IPS-NIHi11 (cell line): ENCODE measurements at regions not wholly inside any gene's neighbourhood (a gene's known extent, or its start where the extent isn't known, plus 50 kb on each side); places are given as distances from the start of the nearest gene placed in this dataset.

Experiments used
- DNase-seq: peaks from one replicate; pipeline ENCODE4 v3.0.0; 2012; ENCODE audit warnings: mixed read lengths, low spot score

DNA sequence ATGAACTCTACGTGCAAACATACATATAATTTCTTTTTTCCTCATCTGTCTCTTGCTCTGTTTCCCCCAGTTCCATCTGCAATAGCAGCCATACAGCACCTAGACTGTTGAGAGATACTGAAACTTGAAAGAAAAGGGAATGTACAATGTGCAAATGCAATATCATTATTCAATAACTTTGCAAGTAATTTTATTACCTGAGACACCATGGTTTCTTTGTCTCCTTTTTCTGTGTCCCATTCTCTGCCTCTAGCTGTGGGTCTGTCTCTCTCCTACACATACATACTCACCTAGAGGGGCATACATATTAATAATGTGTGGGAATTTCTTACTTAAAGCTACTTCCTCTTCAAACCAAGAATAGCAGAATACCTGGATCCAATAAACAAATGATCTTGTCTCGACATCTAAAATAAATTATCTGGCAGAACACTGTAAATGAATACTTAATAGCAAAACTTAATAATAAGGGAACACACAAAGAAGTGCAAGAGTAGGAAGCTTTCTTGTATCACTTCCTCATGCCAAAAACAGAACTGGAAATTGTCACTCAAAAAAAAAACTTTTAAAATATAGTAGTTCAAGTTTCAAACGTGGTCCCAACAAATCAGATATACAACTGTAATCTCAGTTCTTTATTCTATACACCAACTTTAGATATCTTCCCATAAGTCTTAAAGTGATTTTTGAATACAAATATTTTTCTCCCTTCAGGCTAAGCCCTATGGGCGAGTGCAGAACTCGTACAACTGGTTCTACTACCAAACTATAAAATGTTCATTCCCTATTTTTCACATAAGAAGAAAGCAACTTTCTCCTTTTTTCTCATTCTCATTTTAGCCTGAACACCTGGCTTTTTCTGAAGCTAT lies 194.6 kb downstream of the NRIP1 start:
- DNase-seq = no peak

- DNase-seq = no peak
Measured at GRCh38 chr21:14866859-14867765, 197.7 kb downstream of the NRIP1 start.

DNA sequence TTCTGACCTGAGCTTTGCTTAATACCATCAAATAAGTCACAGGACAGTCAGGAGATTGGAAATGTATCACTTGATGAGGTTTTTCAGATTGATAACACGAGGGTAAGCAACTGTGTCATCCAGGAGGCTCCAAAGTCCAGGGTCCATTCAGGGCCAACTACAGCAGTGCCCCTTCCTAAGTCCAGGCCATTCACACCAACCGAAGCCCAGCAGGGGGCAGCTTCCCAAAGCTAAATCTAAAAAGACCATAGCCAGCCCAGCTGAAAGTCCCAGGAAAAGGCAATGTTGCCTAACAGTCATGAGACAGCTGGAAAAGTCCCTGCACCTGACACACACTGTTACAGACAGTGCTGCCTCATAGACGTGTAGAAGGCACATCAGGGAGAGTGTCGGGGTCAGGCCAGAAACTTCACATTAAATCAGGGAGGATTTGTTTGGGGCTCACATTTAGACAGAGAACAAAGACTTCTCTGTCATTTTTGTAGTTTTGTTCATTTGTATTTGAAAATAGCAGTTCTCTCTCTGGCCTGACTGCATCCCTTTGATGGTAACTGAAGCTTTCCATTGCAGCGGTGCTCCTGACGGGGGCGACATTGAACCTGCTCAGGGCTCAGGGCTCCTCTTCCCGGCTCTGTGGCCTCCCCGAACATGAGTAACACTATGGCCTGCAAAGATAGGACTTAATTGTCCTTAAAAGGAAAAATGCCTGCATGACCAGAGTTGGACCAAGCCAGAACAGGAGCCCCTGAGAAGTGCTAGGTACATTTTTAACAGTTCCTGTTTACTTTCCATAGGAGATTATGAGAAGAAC lies 200.4 kb downstream of the NRIP1 start:
- DNase-seq = peak; percentile 58

GRCh38 chr21:14863745-14864210 lies 201.0 kb downstream of the NRIP1 start:
- no peak for DNase-seq

GRCh38 chr21:14862794-14863720 lies 201.7 kb downstream of the NRIP1 start:
- no peak for DNase-seq

DNA sequence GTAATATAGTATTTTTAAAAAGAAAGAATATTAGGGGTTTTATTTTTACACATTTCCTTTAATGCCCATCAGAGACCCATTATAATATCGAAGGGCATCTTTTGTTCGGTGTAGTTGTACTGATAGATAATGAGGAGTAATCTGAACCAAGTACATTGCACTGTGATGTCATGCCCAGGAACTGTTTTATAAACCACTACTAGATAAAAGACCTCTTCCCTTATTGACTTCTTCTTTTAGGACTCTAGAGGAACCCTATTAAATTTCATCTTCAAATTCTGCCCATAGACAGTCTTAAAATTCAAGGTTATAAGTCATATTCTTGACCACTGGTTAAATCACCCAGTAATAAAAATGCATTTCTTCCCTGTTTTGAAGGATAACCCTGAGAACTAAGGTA lies 206.5 kb downstream of the NRIP1 start:
- DNase-seq = no peak

DNA sequence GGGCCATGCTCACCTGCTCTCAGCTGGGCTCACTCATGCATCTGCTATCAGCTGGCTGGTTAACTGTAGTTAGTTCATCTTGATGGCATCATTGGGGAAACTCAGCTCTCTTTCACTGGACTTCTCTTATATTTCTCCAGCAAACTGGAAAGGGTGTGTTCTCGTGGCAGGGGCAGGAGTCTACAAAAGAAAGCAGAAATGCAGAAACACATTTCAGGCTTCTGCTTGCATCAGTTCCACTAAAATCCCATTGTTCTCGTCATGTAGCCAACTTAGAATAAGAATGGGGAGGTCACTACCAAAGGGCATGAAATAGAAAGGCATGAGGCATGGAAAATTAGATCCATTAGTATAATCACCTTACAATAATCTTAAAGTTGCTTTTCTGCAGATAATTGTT lies 207.3 kb downstream of the NRIP1 start:
- DNase-seq = no peak

- no peak for DNase-seq
Measured at GRCh38 chr21:14850394-14850793, 214.4 kb downstream of the NRIP1 start.

DNA sequence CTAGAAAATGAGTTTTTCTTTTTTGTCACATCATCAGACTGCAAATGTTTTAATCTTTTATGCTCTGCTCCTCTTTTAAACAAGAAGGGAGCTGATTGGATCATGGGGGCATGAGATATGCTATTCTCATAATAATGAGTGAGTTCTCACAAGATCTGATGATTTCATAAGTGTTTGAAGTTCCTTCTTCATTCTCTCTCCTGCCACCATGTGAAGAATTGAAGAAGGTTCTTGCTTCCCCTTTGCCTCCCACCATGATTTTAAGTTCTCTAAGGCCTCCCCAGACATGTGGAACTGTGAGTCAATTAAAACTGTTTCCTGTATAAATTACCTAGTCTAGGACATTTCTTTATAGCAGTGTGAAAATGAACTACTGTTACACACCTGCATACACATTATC lies 218.2 kb downstream of the NRIP1 start:
- DNase-seq = no peak

- no peak for DNase-seq
Measured at GRCh38 chr21:14844001-14844400, 220.8 kb downstream of the NRIP1 start.

- no peak for DNase-seq
Measured at GRCh38 chr21:14842601-14843000, 222.2 kb downstream of the NRIP1 start.

- DNase-seq = no peak
Measured at GRCh38 chr21:14841511-14842472, 223.0 kb downstream of the NRIP1 start.

GRCh38 chr21:14838400-14838799 lies 226.4 kb downstream of the NRIP1 start:
- no peak for DNase-seq

DNA sequence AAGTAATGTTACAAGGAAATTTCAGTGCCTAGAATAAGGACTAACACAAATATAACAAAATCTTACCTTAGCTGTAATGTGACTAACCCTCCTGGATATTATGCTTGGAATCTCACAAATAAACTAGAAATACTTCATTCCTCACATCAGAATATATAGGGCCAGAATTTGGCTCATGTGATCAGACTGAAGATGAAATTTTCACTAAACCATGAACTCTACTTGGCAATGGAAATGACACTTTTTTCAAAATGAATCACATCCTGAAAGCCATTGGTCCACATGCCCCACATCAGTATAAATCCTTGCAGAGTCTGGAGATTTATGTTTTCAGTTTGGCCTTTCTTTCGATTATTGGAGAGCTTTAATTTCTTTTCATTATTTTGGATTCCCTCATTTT lies 227.8 kb downstream of the NRIP1 start:
- DNase-seq = no peak

GRCh38 chr21:14833666-14834351 lies 231.0 kb downstream of the NRIP1 start:
- DNase-seq = no peak

- no peak for DNase-seq
Measured at GRCh38 chr21:14833241-14833640, 231.6 kb downstream of the NRIP1 start.

DNA sequence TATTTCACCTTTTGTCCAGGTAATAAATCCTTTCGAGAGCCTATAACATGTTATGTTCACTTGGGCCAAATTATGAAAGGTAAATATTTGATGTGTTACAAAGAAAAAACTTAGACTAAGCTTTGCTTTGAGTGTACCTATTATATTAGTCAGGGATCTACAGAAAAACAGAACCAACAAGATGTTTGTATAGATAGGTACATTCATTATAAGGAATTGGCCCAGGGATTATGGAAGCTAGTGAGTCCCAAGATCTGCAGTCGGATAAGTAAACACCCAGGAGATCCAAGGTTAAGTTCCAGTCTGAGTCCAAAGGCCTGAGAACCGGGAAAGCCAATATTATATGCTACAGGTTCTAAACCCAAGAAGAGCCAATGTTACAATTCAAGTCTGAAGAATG lies 234.5 kb downstream of the NRIP1 start:
- no peak for DNase-seq

GRCh38 chr21:14829685-14830084 lies 235.1 kb downstream of the NRIP1 start:
- no peak for DNase-seq

DNA sequence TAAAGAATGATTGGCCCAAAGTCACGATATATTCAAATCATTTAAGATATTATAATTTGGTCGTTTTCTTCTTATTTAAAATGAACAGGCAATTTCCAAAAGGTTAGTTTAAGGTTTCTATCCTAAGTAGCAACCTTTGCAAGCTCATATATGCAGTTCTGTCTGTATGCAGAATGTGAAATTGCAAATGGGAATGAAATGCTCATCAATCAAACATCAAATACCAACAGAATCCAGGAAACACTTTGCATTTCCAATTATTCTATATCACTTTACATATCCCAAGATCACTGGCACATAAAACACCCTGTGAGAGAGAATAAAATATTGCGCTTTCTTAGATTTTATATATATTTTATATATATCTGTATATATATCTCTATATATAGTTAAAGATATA lies 237.3 kb downstream of the NRIP1 start:
- no peak for DNase-seq
